GM10266 (cell line): ENCODE measurements at regions not wholly inside any gene's neighbourhood (a gene's known extent, or its start where the extent isn't known, plus 50 kb on each side); places are given as distances from the start of the nearest gene placed in this dataset.

Experiments
- DNase-seq: peaks from one replicate; pipeline ENCODE4 v3.0.0; 2012; ENCODE audit errors: extremely low spot score
- TF ChIP-seq, protein P1 (sequence below): IDR thresholded peaks from 2 replicates; pipeline ENCODE4 v1.5.1; 2012; ENCODE audit warnings: mild to moderate bottlenecking, low read depth; ENCODE audit not compliant: control insufficient read depth, insufficient read depth; ENCODE audit errors: missing control alignments

- TF ChIP-seq, protein P1, sequence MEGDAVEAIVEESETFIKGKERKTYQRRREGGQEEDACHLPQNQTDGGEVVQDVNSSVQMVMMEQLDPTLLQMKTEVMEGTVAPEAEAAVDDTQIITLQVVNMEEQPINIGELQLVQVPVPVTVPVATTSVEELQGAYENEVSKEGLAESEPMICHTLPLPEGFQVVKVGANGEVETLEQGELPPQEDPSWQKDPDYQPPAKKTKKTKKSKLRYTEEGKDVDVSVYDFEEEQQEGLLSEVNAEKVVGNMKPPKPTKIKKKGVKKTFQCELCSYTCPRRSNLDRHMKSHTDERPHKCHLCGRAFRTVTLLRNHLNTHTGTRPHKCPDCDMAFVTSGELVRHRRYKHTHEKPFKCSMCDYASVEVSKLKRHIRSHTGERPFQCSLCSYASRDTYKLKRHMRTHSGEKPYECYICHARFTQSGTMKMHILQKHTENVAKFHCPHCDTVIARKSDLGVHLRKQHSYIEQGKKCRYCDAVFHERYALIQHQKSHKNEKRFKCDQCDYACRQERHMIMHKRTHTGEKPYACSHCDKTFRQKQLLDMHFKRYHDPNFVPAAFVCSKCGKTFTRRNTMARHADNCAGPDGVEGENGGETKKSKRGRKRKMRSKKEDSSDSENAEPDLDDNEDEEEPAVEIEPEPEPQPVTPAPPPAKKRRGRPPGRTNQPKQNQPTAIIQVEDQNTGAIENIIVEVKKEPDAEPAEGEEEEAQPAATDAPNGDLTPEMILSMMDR: no peak
- no peak for DNase-seq
These were observed 170.3 kb upstream of the KCNG1 start for GRCh38 chr20:51193066-51193772.

DNA sequence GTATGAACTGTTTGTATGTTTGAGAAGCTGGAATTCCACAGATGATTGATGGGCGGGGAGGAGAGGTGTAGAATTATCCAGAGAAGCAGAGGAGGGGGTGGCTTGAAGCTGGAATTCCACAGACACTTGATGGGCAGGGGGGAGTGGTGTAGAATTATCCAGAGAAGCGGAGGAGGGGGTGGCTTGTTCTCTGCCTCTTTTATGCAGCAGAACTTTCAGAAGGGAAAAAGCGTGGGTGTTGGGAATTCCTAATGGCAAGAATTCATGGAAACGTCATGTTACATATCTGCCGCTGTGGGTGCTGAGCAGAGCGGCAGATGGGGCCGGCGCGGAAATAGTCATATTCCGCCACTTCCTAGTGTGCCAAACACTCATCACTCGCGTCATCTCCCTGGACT lies 167.9 kb upstream of the KCNG1 start:
- TF ChIP-seq, protein P1: no peak
- no peak for DNase-seq

- TF ChIP-seq, protein P1: no peak
- no peak for DNase-seq
These were observed 167.2 kb upstream of the KCNG1 start for GRCh38 chr20:51189814-51190782.

DNA sequence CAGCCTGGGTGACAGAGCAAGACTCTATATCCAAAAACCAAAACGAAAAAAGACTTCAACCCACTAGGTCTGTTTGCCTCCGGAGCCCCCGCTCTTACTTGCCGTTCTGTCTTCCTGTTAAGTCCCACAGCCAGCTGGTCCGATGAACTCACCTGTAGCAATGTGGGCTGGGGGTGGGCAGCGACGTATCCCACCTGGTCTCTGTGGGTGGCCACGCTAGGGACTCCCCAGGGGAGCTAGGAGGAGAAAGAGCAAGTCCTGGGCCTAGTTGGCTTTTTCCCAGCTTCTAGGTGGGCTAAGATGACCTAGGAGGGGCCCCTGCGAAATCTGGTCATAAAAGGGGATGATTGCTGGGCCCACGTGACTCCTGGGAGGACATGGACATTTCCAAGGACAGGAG lies 166.0 kb upstream of the KCNG1 start:
- DNase-seq: no peak
- TF ChIP-seq, protein P1: no peak

GRCh38 chr20:51187261-51187660 lies 164.4 kb upstream of the KCNG1 start:
- TF ChIP-seq, protein P1: no peak
- DNase-seq: no peak

- TF ChIP-seq, protein P1: no peak
These were observed 163.0 kb upstream of the KCNG1 start for GRCh38 chr20:51185861-51186260.

More at GRCh38 chr20:51185861-51186260, 163.0 kb upstream of the KCNG1 start:
- no peak for DNase-seq
